Forelimb muscle (tissue), 1 donor: ENCODE measurements at regions not wholly inside any gene's neighbourhood (a gene's known extent, or its start where the extent isn't known, plus 50 kb on each side); places are given as distances from the start of the nearest gene placed in this dataset.
A peak's percentile ranks its signal among the peaks of the same experiment; 100 is the strongest.
"Not testable (repeated sequence)": the region's sequence is repeated elsewhere in the genome, so short reads cannot be mapped to it uniquely, and the experiment has no call there.

Source experiments
- DNase-seq: peaks from one replicate; pipeline ENCODE4 v3.0.0-alpha.2; 2013; ENCODE audit warnings: low read depth

GRCh38 chr14:37991027-37991426 is 216.7 kb upstream of the SSTR1 start:
- DNase-seq = no peak

GRCh38 chr14:37992499-37992898 is 215.2 kb upstream of the SSTR1 start:
- DNase-seq = no peak

- no peak for DNase-seq
Observed at GRCh38 chr14:37994846-37995372, 212.8 kb upstream of the SSTR1 start.

GRCh38 chr14:37997017-37997416 is 210.7 kb upstream of the SSTR1 start:
- no peak for DNase-seq

- no peak for DNase-seq
Observed at GRCh38 chr14:38000340-38000739, 207.4 kb upstream of the SSTR1 start.

GRCh38 chr14:38001501-38001900 is 206.2 kb upstream of the SSTR1 start:
- no peak for DNase-seq

GRCh38 chr14:38003746-38004609 is 203.7 kb upstream of the SSTR1 start:
- DNase-seq = no peak

- no peak for DNase-seq
Observed at GRCh38 chr14:38004610-38004879, 203.2 kb upstream of the SSTR1 start.

- DNase-seq = not testable (repeated sequence)
Observed at GRCh38 chr14:38011156-38011555, 196.5 kb upstream of the SSTR1 start.

- no peak for DNase-seq
Observed at GRCh38 chr14:38012056-38012455, 195.6 kb upstream of the SSTR1 start.

GRCh38 chr14:38016497-38016896 is 191.2 kb upstream of the SSTR1 start:
- DNase-seq = no peak

GRCh38 chr14:38021861-38022260 is 185.8 kb upstream of the SSTR1 start:
- no peak for DNase-seq

GRCh38 chr14:38022775-38023174 is 184.9 kb upstream of the SSTR1 start:
- no peak for DNase-seq

- DNase-seq = no peak
Observed at GRCh38 chr14:38038171-38038570, 169.5 kb upstream of the SSTR1 start.

- DNase-seq = no peak
Observed at GRCh38 chr14:38038986-38039385, 168.7 kb upstream of the SSTR1 start.

GRCh38 chr14:38039496-38039895 is 168.2 kb upstream of the SSTR1 start:
- no peak for DNase-seq

- no peak for DNase-seq
Observed at GRCh38 chr14:38040411-38040810, 167.3 kb upstream of the SSTR1 start.

- peak; percentile 45 for DNase-seq
Observed at GRCh38 chr14:38042322-38042721, 165.4 kb upstream of the SSTR1 start.

- DNase-seq = no peak
Observed at GRCh38 chr14:38044710-38045109, 163.0 kb upstream of the SSTR1 start.

GRCh38 chr14:38045461-38045860 is 162.2 kb upstream of the SSTR1 start:
- DNase-seq = no peak

- no peak for DNase-seq
Observed at GRCh38 chr14:38046160-38046559, 161.5 kb upstream of the SSTR1 start.

- no peak for DNase-seq
Observed at GRCh38 chr14:38047195-38047902, 160.4 kb upstream of the SSTR1 start.

- DNase-seq = no peak
Observed at GRCh38 chr14:38053666-38054065, 154.0 kb upstream of the SSTR1 start.
